ENCODE measurements at regions not wholly inside any gene's neighbourhood (a gene's known extent, or its start where the extent isn't known, plus 50 kb on each side); places are given as distances from the start of the nearest gene placed in this dataset.

DNA sequence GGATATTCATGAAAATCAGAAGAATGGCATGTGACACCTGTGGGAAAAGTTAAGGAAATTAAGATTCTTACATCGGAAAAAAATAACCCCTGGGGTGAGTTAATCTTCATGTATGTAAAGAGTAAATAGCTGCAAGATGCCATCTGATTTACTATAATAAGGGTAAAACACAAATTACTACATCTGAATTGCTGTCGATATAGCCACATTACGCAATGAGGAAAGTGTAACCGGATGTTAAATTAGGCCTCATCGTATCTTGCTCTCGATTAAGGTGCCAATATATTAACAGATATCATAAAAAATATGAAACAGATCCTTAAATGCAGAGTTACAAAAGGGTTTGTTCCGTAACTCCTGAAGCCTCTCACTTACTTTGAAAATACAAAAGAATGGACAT lies 87.4 kb upstream of the ID4 start:
- no peaks in the 10 kb centered on the region for H3K79me2 ChIP-seq (ENCODE audit: control insufficient read depth, low read length)
- no peak overlapping the region for H3K4me3 ChIP-seq (ENCODE audit: low read length)
- no peaks in the 10 kb centered on the region for H4K20me1 ChIP-seq (ENCODE audit: control insufficient read depth, insufficient read depth, low read depth, low read length)
- no peak for TF ChIP-seq EZH2phosphoT487 (IDR thresholded peaks at IDR 0.05; ENCODE audit: borderline replicate concordance, low read length)
- TF ChIP-seq, protein P1, sequence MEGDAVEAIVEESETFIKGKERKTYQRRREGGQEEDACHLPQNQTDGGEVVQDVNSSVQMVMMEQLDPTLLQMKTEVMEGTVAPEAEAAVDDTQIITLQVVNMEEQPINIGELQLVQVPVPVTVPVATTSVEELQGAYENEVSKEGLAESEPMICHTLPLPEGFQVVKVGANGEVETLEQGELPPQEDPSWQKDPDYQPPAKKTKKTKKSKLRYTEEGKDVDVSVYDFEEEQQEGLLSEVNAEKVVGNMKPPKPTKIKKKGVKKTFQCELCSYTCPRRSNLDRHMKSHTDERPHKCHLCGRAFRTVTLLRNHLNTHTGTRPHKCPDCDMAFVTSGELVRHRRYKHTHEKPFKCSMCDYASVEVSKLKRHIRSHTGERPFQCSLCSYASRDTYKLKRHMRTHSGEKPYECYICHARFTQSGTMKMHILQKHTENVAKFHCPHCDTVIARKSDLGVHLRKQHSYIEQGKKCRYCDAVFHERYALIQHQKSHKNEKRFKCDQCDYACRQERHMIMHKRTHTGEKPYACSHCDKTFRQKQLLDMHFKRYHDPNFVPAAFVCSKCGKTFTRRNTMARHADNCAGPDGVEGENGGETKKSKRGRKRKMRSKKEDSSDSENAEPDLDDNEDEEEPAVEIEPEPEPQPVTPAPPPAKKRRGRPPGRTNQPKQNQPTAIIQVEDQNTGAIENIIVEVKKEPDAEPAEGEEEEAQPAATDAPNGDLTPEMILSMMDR (IDR thresholded peaks at IDR 0.05; ENCODE audit: low read depth, low read length, poor library complexity, severe bottlenecking) = no peak
- no peaks in the 10 kb centered on the region for H3K27me3 ChIP-seq (ENCODE audit: control insufficient read depth, low read length)
- no peak overlapping the region for H3K27ac ChIP-seq (ENCODE audit: low read depth, low read length)
- H3K36me3 ChIP-seq (ENCODE audit: control insufficient read depth, low read length) = no peaks in the 10 kb centered on the region
- H3K4me1 ChIP-seq (ENCODE audit: control insufficient read depth, low read length) = no peaks in the 10 kb centered on the region
- H3K4me2 ChIP-seq (ENCODE audit: low read length) = no peak overlapping the region
- no peaks in the 10 kb centered on the region for H3K9me3 ChIP-seq (ENCODE audit: control insufficient read depth, insufficient read depth, low read length)
- no peaks in the 10 kb centered on the region for H3F3A ChIP-seq (ENCODE audit: control insufficient read depth, insufficient read depth)
- H3K9me2 ChIP-seq (replicated peaks; ENCODE audit: control insufficient read depth, low read length) = no peaks in the 10 kb centered on the region

DNA sequence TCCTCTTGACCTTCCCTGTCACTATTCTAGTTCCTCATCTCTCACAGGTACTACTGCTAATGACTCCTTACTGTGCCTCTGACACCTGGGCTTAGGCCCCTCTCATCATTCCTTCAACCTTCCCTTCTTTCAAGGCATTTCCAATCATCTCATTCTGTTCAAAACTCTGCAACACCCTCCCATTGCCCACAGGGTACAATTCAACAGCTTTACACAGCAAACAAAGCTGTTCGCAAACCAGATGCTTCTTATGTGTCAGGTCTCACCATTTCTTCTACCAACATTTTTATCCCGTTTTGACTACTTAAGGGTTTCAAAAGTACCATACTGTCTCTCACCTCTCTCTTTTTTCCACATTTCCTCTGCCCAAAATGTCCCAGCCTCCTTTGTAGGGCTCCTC lies 84.4 kb upstream of the ID4 start:
- Histone ChIP-seq H3K4me3 (ENCODE audit: low read length) (no peak overlapping the region), H3K4me1 (ENCODE audit: control insufficient read depth, low read length) (no peaks in the 10 kb centered on the region), H3K79me2 (ENCODE audit: control insufficient read depth, low read length) (no peaks in the 10 kb centered on the region), H3K27me3 (ENCODE audit: control insufficient read depth, low read length) (no peaks in the 10 kb centered on the region), H3K9me2 (replicated peaks; ENCODE audit: control insufficient read depth, low read length) (no peaks in the 10 kb centered on the region), H3K36me3 (ENCODE audit: control insufficient read depth, low read length) (no peaks in the 10 kb centered on the region), H3K4me2 (ENCODE audit: low read length) (no peak overlapping the region), H3F3A (ENCODE audit: control insufficient read depth, insufficient read depth) (no peaks in the 10 kb centered on the region), H4K20me1 (ENCODE audit: control insufficient read depth, insufficient read depth, low read depth, low read length) (no peaks in the 10 kb centered on the region), H3K27ac (ENCODE audit: low read depth, low read length) (no peak overlapping the region), H3K9me3 (ENCODE audit: control insufficient read depth, insufficient read depth, low read length) (no peaks in the 10 kb centered on the region)
- TF ChIP-seq EZH2phosphoT487 (IDR thresholded peaks at IDR 0.05; ENCODE audit: borderline replicate concordance, low read length) = no peak
- TF ChIP-seq, protein P1 (IDR thresholded peaks at IDR 0.05; ENCODE audit: low read depth, low read length, poor library complexity, severe bottlenecking) = no peak

DNA sequence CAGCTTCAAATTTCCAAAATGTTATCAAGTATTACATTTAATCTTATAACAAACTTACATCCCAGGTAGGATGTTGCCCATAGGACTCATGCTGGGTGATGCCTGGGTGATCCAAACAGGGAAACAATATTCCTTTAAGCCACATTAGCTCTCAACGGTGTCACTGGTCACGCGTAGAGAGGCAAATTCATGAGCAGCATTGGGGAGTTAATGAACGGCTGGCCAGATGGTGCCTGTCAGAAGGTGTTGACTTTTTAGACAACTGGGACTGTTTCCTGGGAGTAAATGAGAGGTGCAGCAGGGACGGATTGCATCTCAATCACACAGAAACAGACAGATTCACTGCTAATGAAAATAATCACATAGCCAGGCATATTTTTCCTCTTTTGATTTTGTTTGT lies 83.3 kb upstream of the ID4 start:
- Histone ChIP-seq H3K4me1 (ENCODE audit: control insufficient read depth, low read length) (no peaks in the 10 kb centered on the region), H3K27ac (ENCODE audit: low read depth, low read length) (no peak overlapping the region), H4K20me1 (ENCODE audit: control insufficient read depth, insufficient read depth, low read depth, low read length) (no peaks in the 10 kb centered on the region), H3K4me3 (ENCODE audit: low read length) (no peak overlapping the region), H3K9me2 (replicated peaks; ENCODE audit: control insufficient read depth, low read length) (no peaks in the 10 kb centered on the region), H3K9me3 (ENCODE audit: control insufficient read depth, insufficient read depth, low read length) (no peaks in the 10 kb centered on the region), H3K79me2 (ENCODE audit: control insufficient read depth, low read length) (no peaks in the 10 kb centered on the region), H3K4me2 (ENCODE audit: low read length) (no peak overlapping the region), H3F3A (ENCODE audit: control insufficient read depth, insufficient read depth) (no peaks in the 10 kb centered on the region), H3K27me3 (ENCODE audit: control insufficient read depth, low read length) (no peaks in the 10 kb centered on the region), H3K36me3 (ENCODE audit: control insufficient read depth, low read length) (no peaks in the 10 kb centered on the region)
- TF ChIP-seq, protein P1 (IDR thresholded peaks at IDR 0.05; ENCODE audit: low read depth, low read length, poor library complexity, severe bottlenecking) = no peak

GRCh38 chr6:19754686-19755085 lies 82.5 kb upstream of the ID4 start:
- Histone ChIP-seq H3K4me3 (ENCODE audit: low read length) (no peak overlapping the region), H3K9me2 (replicated peaks; ENCODE audit: control insufficient read depth, low read length) (no peaks in the 10 kb centered on the region), H3K36me3 (ENCODE audit: control insufficient read depth, low read length) (no peaks in the 10 kb centered on the region), H3K4me2 (ENCODE audit: low read length) (no peak overlapping the region), H4K20me1 (ENCODE audit: control insufficient read depth, insufficient read depth, low read depth, low read length) (no peaks in the 10 kb centered on the region), H3K27ac (ENCODE audit: low read depth, low read length) (no peak overlapping the region), H3K4me1 (ENCODE audit: control insufficient read depth, low read length) (no peaks in the 10 kb centered on the region), H3K79me2 (ENCODE audit: control insufficient read depth, low read length) (no peaks in the 10 kb centered on the region), H3K9me3 (ENCODE audit: control insufficient read depth, insufficient read depth, low read length) (no peaks in the 10 kb centered on the region), H3K27me3 (ENCODE audit: control insufficient read depth, low read length) (no peaks in the 10 kb centered on the region), H3F3A (ENCODE audit: control insufficient read depth, insufficient read depth) (no peaks in the 10 kb centered on the region)
- TF ChIP-seq EZH2phosphoT487 (IDR thresholded peaks at IDR 0.05; ENCODE audit: borderline replicate concordance, low read length) = no peak
- TF ChIP-seq, protein P1 (IDR thresholded peaks at IDR 0.05; ENCODE audit: low read depth, low read length, poor library complexity, severe bottlenecking) = no peak
